NCI-H524 (cell line): ENCODE measurements at regions not wholly inside any gene's neighbourhood (a gene's known extent, or its start where the extent isn't known, plus 50 kb on each side); places are given as distances from the start of the nearest gene placed in this dataset.

Source experiments
- DNase-seq, 2 experiments: peaks; one replicate each; lab custom pipeline; 2025; lab: John Stamatoyannopoulos, UW

DNA sequence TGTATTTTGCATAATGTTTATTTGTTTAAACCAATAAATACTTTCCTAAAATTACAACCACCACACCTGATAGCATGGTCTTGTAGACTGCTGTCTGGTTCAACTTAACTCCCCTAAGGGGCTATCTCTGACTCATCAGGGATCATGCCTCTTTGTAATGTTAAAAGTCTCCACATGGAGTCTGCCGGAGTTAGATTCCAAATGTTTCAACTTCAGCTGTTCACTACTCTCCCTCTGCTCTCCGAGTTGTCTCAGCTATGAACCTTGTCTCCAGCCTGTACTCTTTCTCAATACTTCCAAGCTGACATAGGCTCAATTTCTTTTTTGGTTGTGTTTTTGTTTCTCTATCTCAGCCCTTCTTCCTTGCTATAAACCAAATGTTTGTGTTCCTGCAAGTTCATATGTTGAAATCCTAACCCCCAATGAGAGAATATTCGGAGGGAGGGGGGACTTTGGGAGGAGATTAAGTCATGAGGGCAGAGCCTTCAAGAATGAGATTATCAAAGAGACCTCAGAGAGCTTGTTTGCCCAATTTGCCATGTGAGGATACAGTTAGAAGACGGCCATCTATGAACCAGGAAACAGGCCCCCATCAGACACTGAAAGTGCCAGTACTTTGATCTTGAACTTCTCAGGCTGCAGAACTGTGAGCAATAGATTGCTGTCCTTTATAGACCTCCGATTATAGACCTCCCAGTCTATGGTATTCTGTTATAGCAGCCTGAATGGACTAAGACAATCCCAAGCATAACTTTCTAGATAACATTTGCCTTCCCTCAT, 858.2 kb downstream of the VRK1 start:
- no peak for DNase-seq

DNA sequence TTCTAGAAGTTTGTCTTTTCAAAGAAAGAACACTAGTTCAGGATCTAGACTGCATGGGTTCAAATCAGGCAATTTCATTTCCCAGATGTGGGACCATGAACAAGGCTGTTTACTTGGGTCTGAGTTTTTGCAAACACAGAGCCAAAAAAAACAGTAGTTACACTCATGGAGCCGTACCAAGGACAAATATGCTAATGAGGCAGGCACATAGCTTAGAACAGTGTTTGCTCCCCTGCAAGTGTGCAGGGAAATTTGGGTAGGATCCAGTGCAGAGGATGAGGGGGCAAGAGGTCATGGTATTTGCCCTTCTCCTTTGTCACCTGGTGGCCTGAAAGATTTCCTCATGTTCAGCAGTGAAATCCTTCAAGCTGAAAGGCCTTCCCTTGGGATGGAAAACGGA, 860.4 kb downstream of the VRK1 start:
- no peak for DNase-seq

DNA sequence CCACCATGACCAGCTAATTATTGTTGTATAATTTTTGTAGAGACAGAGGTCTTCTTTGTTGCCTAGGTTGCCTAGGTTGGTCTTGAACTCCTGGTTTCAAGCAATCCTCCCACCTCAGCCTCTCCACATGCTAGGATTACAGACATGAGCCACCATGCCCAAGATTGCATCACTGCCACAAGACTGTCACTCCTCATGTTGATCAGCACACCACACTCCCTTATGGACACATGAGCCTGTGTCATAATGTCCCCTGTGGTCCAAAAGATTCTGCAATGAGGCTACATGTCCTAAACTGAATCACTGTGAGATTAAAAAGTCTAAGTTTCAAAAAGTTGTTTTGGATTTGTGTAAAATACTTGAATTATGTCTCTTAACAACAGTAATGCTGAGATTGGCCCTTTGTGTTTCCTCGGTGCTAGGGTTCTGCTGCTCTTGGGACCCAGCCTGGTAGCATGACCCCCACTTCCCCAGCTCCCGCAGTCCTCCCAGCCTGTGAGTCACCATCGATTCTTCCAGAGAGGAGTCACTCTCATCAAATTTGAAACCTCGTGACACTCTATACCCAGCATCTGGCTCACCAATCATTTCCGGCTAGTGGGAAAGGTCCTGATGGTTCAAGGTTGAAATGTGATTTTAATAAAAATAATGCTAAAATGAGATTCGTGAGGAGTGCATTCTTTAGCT, 890.9 kb downstream of the VRK1 start:
- no peak for DNase-seq

DNA sequence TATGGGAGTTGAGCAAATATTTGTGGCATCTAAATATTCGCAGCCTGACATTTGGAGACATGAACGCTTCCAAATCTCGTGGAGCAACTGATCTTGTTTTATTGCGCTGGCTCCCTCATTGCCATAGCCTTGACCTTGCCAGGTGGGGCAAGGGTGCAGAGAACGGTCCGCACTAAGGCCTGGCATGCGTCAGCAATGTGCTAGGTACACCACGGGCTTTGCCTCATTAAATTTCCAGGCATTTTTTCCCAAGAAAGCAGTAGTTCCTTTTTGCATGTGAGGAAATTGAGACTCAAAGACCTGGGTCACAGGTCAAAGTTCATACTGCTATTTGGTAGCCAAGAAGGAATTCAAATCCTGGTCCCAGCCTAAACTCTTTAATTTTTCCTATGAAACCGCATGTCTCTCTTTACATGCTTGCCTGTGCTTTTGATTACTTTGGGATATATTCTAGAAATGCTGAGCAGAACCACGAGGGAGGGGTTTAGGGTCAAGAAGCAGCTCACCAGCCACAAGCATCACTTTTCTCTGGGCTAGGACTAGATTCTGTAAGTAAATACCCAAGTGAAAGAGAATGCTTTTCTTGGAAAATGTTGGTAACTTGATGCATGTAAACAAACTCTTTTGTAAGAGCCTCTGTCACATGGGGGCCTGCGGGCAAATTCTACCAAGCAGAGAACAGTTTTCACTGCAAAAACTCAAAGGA, 891.6 kb downstream of the VRK1 start:
- no peak for DNase-seq

DNA sequence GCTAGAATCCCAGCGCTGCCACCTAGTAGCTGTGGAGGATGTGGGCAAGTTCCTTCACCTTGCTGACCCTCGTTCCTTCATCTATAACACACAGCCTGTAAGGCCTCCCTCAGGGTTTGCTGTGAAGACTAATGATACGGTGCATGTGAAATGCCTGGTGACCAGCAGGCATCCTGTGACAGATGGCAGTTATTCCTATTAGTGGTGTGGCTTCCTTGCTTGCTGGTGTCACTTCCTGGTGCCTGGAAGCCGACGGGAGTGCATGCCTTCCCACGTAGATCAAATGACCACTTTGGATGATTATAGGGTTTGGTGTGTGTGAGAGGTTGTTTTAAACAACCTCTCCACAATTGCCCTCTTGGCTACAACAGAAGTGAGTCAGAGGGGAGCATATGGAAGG, 894.9 kb downstream of the VRK1 start:
- DNase-seq, result peak; percentile 78 to 96

DNA sequence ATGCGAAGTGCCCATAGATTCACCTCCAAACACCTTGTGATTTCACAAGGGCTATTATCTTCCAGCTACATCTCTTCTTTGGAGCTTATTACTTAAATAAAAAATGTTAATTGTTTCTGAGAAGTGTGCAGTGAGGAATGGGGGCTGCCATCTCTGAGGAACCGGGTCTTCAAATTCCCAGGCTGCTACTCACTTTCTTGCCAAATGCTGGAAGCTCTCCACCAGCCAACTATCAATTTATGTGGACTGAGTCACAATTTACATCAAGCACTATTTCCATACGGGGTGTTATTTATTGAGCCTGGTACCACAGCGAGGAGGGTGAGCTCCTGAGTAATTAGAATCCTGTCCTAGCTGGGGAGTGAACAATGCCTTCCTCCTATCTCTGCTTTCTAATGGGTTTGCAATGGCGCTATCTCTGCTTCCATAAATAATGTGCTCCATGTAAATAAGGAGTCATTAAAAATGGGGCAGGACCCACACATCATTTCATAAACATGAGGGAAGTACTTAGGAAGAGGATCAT, 898.3 kb downstream of the VRK1 start:
- no peak for DNase-seq

DNA sequence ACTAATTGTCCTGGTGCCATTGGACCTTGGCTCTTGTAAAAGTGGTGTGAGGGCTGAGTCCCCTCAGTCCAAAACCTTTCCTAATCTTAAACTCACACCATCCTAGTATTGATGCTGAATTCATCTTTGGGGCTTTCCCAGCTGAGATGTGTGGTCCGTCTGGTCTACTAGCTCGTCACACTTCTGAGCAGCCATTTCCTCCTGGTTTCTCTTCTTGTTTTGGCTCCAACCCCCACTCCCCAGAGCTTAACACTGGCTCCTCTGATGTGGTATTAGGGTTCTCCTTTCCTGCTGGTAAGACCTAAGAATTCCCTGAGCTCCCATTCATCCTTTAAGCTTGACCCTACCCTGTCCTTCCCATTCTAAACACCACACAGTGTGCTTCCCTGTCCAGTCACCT, 900.6 kb downstream of the VRK1 start:
- DNase-seq, result no peak

DNA sequence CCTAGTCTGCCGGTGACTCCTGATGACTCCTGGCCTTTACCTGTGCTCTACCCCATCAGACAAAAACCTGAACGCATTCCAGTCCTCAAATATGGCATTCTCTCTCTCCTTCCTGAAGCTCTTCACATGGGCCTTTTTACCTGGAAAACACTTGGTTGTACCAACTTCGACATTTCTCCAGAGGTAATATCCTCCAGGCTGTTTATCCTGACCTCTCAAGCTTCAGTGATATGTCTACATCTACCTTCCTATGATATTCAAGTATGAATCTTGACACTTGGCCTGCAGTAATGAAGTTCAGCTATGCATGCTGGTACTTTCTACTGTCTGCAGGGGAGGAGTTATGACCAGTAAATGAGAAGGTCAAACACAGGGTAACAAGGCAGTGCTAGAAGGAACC, 901.8 kb downstream of the VRK1 start:
- DNase-seq, result no peak

DNA sequence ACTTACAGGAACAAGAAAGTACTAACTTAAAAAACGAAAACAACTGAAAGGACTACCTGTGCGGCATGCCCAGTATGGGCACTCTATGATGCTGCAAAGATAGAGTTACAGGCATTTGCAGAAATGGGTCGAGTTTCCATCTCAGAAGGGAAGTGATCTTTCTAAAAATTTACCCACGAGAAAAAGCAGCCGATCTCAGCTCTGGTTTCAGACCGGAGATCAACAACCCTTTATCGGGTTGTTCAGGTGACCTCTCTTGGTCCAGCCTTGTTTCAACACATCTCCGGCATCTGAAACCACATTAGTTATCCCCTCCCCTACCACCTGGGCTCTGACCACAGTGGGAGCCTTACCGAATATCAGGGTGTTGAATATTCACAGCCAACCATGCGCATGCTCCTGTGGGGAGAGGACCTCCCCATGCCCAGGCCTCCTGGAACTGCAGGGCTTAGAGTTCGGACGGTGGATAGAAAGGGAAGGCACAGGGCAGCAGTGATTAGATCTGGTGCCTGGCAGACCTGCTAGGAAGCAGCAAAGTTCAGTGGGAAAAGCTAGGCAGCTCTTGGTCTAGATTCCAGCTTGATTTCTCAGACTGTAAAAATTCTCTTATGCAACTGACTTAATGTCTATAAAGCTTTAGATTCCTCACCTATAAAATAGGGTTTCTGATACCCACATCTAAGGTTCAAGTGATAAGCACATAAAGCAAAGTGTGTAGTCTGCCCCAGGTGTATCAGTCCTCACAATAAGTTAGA, 906.0 kb downstream of the VRK1 start:
- no peak for DNase-seq

DNA sequence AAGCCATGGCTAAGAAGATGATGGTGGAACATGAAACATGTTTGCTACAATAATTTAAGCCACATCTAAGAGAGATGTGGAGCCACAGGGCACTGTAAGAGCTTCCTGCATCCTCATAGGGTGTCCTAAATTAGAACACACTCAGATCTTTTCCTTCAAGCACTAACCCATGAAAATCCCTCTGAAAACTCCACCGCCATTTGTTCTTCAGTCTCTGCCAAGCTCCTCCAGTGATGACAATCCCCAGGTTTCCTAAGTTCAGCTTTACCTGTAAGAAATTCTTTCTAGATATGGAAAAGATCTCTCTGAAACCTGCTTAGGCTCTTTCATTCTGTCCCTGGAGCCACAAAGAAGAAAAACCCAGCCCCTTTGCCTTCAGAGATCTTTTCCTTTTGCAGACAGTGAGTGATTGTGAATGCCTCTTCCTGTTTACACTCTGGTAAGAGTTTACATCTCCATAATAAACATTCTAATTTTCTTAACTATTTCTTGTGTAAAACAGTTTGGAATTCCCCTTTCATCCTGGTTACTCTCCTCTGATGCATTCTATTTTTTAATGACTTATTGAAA, 907.2 kb downstream of the VRK1 start:
- no peak for DNase-seq

DNA sequence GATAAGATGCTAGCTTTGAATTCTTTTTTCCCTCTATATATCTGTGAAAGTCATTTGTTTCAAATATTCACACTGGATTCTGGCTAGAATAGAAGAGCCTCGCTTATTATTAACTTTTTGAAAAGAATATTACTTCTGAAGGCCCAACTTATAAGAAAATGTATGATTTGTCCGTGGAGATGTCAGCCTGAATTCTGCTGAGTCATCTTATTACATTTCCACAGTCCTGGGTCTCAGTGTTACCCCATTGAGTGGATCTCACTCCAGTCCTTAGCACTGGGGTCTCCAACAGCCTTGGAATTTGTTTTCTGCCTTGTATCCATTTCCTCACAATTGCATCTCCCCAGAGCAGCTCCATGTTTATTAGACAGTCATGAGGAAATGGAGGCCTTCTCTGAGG, 907.9 kb downstream of the VRK1 start:
- DNase-seq, result no peak

DNA sequence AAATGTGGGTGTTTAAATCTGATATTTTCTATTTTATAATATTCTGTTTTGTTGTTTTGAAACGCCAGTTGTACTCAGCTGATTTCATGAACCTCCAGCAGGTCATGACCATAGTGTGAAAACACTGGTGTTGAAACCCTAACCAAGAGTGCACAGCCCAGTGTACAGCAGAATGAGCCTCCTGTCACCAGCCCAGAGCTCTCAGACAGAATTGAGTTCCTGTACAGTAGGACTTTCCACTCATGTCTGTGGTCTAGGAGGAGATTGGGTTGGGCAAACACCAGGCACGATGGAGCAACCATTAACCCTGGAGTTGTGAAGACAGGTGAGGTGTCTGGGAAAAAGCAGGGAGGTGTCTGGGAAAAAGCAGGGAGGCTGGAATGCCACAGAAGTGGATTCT, 908.8 kb downstream of the VRK1 start:
- no peak for DNase-seq

DNA sequence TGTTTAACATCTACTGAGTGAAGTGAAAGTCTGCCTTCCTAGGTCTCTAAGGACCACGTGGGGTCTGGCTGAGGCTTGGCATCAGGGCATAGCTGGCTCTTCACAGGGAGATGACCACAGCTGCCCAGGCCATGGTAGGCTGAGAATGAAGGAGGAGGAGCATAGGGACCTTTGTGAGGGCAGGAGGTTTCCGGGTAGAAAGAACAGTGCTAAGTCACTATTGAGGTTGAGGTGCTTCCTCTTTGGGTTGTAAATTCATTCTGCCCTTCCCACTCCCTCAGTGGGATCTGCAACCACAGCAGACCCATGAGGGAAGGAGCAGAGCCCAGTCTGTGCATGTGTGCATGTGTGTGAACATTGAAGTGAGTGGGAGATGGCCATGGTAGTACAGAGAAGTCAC, 909.6 kb downstream of the VRK1 start:
- DNase-seq, result no peak

DNA sequence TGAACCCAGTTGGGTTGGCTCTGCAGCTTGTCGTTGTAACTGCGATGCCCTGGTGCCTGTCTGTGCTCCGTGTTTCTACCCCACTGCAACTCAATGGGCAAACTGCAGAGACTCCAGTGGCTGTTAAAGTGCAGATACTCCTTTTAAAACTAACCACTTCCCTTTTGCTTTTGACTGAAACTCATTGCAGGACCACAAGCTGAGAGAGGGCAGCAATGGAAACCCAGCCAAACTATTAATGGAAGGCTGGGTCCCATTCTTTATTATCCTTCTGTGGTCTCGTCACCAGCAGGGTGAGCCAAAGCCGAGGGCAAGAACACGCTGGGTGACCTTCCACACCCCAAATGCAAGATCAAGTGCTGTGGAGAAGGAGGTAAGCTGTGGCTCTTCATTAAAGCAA, 910.4 kb downstream of the VRK1 start:
- DNase-seq, result peak; percentile 67 to 81

DNA sequence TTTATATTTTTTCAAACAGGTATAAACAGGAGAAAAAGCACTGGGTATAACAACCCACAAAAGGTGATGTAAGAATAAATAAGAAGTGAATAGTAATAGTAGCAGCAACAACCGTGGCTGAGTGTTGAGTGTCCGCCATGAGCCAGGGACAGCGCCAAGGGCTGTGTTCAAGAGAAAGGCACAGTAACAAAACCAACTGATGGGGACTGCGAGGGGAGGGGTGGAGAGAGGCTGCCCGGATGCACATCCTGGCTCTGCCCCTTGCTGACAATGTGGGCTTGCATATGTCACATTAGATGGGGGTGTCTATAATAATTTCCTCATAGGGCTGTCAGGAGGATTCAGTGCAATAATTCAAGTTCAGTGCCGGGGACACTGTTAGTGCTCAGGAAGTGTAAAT, 912.4 kb downstream of the VRK1 start:
- DNase-seq, result no peak

DNA sequence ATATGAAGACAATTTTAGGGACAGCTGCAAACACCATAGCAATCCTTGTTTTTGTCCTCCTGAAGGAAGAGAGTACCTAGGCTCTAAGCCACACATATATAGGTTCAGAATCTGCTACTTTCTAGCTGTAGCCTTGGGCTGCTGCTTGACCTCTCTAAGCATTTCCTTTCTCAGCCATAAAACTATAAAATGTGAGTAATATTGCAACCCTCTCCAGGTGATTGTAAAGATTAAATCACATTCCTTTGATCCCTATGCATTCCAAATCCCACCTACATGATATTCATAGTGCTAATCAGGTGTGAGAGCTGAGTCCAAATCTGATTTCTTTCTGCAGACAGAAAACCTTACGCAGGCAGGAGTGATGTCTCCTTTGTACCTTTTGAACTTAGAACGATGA, 913.5 kb downstream of the VRK1 start:
- no peak for DNase-seq

DNA sequence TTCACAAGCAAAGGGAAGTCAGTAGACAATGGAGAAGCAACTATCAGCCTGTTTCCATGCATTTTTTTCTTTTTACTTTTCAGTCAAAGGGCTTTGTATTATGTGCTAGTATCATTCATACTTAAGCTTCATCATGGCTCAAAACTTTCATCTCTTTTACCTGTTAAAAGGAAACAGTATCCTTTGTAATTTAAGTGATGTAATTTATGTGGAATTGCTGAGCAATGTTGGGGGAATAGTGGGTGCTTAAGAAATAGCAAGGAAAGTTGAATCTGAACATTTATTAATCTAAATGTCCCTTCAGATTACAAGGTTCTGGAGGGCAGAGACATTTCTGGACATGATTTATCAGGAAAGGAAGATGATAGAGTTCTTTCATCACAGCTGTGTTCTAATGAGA, 915.3 kb downstream of the VRK1 start:
- no peak for DNase-seq

DNA sequence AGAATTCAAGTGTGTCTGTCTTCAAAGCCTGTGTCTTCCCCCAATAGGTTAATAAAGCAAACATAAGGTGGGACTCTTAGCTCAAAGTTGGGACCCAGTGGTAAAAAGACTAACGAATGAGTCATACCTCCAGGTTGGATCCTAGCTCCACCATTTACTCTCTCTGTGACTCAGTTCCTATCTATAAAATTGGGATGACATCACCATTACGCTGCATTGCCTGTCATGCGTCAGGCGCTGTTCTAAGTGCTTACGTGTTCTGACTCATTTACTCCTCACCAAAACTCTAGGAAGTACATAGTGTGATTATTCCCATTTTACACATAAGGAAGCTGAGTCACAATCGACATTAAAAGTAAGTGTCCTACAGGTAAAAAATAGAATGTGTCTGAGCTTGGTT, 915.8 kb downstream of the VRK1 start:
- DNase-seq, result no peak

DNA sequence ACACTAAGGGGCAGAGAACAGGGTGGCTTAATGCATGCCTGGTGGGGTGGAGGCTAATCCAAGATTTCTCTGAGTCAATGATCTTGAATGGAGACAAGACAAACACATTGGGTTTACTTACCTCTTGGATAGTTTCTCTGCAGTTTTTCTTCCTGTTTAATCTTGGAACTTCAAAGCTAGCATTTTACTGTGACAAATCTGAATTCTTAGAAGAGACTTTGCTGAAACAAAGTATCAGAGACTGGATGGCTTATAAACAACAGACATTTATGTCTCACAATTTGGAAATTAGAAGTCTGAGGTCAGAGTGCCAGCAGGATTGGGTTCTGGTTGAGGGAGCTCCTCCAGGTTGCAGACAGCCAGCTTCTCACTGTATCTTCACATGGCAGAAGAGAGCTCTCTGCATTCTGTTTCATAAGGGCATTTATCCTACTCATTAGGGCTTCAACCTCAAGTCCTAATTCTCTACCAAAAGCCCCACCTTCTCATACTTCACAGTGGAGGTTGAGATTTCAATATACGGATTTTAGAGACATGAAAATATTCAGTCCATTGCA, 921.8 kb downstream of the VRK1 start:
- no peak for DNase-seq

DNA sequence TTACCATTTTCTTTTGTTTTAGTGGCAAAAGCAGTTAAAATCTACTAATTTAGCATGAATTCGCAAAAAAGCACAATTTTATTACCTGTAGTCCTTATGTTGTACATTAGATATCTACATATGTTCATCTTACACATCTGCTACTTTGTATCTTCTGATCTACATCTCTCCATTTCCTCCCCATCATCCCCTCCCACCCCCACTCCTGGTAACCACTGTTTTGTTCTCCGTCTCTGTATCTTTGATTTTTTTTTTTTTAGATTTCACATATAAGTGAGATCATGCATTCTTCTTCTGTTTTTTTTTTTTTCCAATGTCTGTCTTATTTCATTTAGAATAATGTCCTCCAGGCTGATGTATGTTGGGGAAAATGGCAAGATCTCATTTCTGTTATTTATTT, 922.7 kb downstream of the VRK1 start:
- DNase-seq, result no peak

DNA sequence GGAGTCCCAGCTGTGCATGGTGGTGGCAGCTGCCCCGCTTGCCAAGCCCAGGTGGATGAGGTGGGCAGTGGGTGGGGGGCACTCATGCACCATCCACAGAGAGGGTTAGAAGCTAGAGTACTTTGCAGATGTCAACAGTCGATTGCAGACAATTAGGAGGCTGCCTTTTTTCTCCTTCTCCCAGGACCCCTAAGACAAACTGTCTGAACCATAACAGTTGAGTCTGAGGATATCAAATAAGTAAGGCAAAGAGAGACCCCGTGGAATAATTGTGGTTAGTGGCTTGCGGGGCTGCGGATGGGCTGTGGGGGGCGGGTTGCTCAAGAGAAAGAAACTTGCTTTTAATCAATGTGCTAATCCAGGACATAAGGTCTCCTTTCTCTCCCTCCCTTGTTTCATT, 926.2 kb downstream of the VRK1 start:
- DNase-seq, result no peak

DNA sequence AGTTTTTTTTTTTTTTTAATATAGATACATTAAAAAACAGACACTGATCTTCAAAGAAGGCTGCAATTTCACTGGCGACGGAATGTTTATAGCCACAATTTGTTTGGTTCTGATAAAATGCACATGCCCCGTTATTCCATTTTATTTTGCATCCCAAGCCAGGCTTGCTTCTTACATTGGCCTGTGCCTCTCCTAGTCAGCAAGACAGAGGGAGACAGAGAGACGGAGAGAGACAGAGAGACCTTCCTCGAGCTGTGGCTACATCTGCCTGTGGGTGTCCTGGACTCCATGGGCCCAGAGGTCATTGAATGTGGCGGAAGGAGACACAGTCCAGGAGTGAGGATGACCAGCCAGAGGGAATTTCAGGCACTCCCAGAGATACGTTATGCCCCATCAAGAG, 926.6 kb downstream of the VRK1 start:
- no peak for DNase-seq
